T-helper 22 cell (primary cell): ENCODE measurements at regions not wholly inside any gene's neighbourhood (a gene's known extent, or its start where the extent isn't known, plus 50 kb on each side); places are given as distances from the start of the nearest gene placed in this dataset.

Source experiments
- DNase-seq: peaks from one replicate; pipeline ENCODE4 v3.0.0-alpha.2; 2020; ENCODE audit warnings: low read depth

- DNase-seq = no peak
Measured at GRCh38 chr6:133583907-133584427, 304.9 kb upstream of the TCF21 start.

- no peak for DNase-seq
Measured at GRCh38 chr6:133584823-133585222, 304.1 kb upstream of the TCF21 start.

- no peak for DNase-seq
Measured at GRCh38 chr6:133585978-133586377, 302.9 kb upstream of the TCF21 start.

- no peak for DNase-seq
Measured at GRCh38 chr6:133587546-133588160, 301.3 kb upstream of the TCF21 start.

- DNase-seq = no peak
Measured at GRCh38 chr6:133590196-133590595, 298.7 kb upstream of the TCF21 start.

GRCh38 chr6:133590814-133591213, 298.1 kb upstream of the TCF21 start:
- DNase-seq = no peak

- DNase-seq = no peak
Measured at GRCh38 chr6:133591275-133591674, 297.6 kb upstream of the TCF21 start.

GRCh38 chr6:133594652-133595110, 294.2 kb upstream of the TCF21 start:
- DNase-seq = no peak

GRCh38 chr6:133595111-133595761, 293.7 kb upstream of the TCF21 start:
- no peak for DNase-seq

GRCh38 chr6:133606852-133607251, 282.1 kb upstream of the TCF21 start:
- no peak for DNase-seq

GRCh38 chr6:133608620-133609019, 280.3 kb upstream of the TCF21 start:
- no peak for DNase-seq

- no peak for DNase-seq
Measured at GRCh38 chr6:133609415-133610226, 279.3 kb upstream of the TCF21 start.

GRCh38 chr6:133610227-133610840, 278.6 kb upstream of the TCF21 start:
- no peak for DNase-seq

- no peak for DNase-seq
Measured at GRCh38 chr6:133610971-133611370, 277.9 kb upstream of the TCF21 start.

GRCh38 chr6:133612459-133612858, 276.5 kb upstream of the TCF21 start:
- DNase-seq = no peak

GRCh38 chr6:133613211-133613610, 275.7 kb upstream of the TCF21 start:
- DNase-seq = no peak

- no peak for DNase-seq
Measured at GRCh38 chr6:133621751-133622150, 267.2 kb upstream of the TCF21 start.

GRCh38 chr6:133623065-133623464, 265.8 kb upstream of the TCF21 start:
- DNase-seq = no peak

GRCh38 chr6:133623621-133624020, 265.3 kb upstream of the TCF21 start:
- no peak for DNase-seq

- DNase-seq = no peak
Measured at GRCh38 chr6:133626096-133626666, 262.7 kb upstream of the TCF21 start.

GRCh38 chr6:133629970-133630369, 258.9 kb upstream of the TCF21 start:
- no peak for DNase-seq

GRCh38 chr6:133630651-133631050, 258.3 kb upstream of the TCF21 start:
- no peak for DNase-seq
